ENCODE measurements at regions not wholly inside any gene's neighbourhood (a gene's known extent, or its start where the extent isn't known, plus 50 kb on each side); places are given as distances from the start of the nearest gene placed in this dataset.
"Not testable (repeated sequence)": the region's sequence is repeated elsewhere in the genome, so short reads cannot be mapped to it uniquely, and the experiment has no call there.

- DNase-seq (ENCODE audit: low spot score) = no peak
Observed at GRCh38 chr2:78832481-78832880, 193.0 kb upstream of the REG3G start.

- DNase-seq (ENCODE audit: low spot score) = no peak
Observed at GRCh38 chr2:78839259-78839658, 186.2 kb upstream of the REG3G start.

DNA sequence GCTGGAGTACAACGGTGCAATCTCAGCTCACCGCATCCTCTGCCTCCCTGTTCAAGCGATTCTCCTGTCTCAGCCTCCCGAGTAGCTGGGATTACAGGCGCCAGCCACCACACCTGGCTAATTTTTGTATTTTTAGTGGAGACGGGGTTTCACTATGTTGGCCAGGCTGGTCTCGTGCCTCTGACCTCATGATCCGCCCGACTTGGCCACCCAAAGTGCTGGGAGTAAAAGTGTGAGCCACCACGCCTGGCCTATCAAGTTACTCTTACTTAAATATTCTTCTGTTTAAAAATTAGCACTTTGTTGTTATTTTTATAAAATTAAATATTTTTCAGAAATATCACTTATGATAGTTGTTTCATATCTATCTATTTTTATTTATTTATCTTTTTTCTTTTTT, 185.2 kb upstream of the REG3G start:
- not testable (repeated sequence) for DNase-seq (ENCODE audit: low spot score)

- DNase-seq (ENCODE audit: low spot score) = no peak
Observed at GRCh38 chr2:78845664-78846185, 179.8 kb upstream of the REG3G start.

GRCh38 chr2:78861546-78861945, 164.0 kb upstream of the REG3G start:
- DNase-seq (ENCODE audit: low spot score) = peak; percentile 16

DNA sequence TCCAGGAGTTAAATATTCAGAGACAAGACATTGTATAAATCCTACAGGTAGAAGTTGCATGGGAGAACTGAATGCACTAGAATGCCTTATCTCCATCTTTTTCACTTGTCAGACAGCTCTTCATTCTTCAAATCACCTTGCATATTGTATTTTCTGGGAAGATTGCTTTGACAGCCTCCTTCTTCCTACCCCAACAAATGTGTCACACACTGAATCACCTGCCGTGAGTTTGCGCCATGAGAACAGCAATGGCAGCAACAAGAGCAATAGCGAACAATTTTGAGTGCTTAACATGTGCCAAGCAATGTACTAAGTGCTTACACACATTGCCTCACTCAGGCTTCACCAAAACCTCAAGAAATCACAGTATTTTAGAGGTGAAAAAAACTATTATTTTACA, 161.3 kb upstream of the REG3G start:
- no peak for DNase-seq (ENCODE audit: low spot score)

GRCh38 chr2:78865667-78866066, 159.8 kb upstream of the REG3G start:
- DNase-seq (ENCODE audit: low spot score) = no peak

- DNase-seq (ENCODE audit: low spot score) = no peak
Observed at GRCh38 chr2:78870343-78870967, 155.0 kb upstream of the REG3G start.

GRCh38 chr2:78873526-78873925, 152.0 kb upstream of the REG3G start:
- no peak for DNase-seq (ENCODE audit: low spot score)

- no peak for DNase-seq (ENCODE audit: low spot score)
Observed at GRCh38 chr2:78876316-78876688, 149.2 kb upstream of the REG3G start.

DNA sequence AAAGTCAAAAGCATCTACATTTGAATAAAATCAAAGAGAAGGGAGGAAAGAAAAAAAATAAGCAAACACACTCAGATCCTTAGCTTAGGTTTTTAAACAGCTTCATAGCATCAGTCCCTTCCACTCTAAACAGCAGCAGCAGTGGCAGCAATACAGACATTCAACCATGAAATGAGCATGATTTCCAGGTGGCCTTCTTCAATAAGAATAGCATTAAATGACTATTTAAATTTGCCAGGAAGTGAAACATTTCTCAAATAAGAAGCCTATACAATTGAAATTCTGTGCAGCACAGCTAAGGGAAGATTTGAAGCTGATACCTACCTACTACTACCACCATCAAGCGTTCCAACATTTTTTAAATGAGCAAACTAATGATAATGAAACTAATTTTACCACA, 138.1 kb upstream of the REG3G start:
- no peak for DNase-seq (ENCODE audit: low spot score)

- peak; percentile 33 for DNase-seq (ENCODE audit: low spot score)
Observed at GRCh38 chr2:78890935-78891334, 134.6 kb upstream of the REG3G start.

DNA sequence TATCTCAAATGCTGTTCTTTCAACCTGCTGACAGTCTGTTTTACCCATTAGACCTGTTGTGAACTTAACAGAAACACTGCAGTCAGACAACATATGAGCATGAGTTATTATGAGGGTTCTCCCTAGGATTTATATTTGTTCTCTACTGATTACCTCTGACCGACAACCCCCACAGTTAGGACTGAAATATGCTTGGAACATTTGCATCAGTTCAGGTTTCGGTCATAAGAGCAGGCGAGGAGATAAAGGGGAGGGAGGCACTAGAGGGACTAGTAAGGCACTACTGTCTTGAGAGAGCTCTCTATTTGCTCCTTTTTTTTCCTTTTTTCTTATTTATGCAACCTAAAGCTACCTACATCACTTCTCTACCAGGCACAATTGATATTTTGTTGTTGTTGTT, 133.2 kb upstream of the REG3G start:
- no peak for DNase-seq (ENCODE audit: low spot score)

DNA sequence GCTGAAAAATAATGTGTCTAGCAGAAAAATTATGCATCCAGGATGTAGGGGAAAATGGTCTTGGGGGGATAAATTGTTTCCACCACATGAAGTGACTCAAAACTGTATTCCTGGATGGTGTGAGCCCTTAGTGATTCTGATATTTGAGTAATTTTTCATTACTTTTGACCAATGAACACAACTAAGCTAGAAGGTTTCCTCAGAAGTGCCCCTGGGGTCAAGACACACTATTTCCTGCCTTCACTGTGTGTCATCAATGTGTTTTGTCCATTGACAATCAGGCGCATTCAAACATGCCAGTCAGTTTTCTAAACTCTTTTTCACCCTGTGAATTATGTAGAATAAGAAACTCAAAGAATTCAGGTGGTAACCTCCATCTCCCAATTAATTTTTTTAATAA, 130.5 kb upstream of the REG3G start:
- no peak for DNase-seq (ENCODE audit: low spot score)

DNA sequence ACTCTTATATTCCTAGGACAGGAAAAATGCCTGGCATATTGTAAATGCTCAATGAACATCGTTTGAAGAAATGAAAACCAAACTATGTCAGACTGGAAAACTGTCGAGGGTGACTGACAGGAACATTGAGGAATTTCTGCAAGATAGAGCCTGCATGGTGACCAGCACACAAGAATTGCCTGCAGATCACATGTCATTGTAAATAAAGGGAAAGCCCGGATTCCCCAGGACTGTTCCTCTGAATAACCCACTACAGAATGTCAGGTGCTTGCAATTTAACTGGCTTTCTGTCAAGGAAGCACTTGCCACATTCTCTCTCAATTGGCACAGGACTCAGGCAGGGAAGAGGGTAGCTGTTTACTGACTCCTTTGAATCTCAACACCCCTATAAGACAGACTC, 129.0 kb upstream of the REG3G start:
- no peak for DNase-seq (ENCODE audit: low spot score)

DNA sequence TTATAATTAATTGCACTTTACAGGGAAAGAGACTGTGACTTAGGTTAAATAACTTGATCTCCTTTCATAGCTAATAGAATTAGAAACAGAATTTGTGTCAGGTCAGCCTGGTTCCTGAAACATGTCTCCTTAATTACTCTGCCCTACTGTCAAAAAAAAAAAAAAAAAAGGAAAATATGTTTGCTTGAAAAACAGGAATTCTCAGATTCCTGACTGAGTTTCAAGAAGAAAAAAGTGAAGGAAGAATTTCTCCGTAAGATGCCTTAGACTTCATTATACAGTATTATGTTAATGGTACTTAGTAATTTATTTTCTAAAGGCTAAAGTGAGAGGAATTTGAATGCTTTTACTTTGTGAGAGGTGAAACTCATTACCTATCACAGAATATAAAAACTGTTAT, 118.4 kb upstream of the REG3G start:
- no peak for DNase-seq (ENCODE audit: low spot score)

DNA sequence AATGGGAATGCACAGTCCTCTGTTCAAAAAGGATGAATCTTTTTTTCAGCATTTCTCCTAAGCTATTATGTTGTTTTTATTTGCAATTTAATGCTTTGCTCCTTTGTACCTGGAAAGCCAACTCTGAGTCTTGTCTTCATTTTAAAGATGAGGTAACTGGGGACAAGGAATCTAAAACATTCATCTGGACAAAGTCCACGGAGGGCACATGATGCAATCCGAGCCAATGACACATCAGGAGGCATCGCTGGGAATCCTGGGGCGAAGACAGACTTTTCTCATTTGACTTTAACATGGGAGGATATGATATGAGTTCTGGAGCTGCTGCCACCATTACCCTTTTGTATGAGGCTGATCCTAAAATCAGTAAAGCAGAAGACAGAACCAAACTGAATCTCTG, 116.5 kb upstream of the REG3G start:
- no peak for DNase-seq (ENCODE audit: low spot score)

- DNase-seq (ENCODE audit: low spot score) = no peak
Observed at GRCh38 chr2:78910376-78910775, 115.1 kb upstream of the REG3G start.

GRCh38 chr2:78913257-78913656, 112.2 kb upstream of the REG3G start:
- no peak for DNase-seq (ENCODE audit: low spot score)

DNA sequence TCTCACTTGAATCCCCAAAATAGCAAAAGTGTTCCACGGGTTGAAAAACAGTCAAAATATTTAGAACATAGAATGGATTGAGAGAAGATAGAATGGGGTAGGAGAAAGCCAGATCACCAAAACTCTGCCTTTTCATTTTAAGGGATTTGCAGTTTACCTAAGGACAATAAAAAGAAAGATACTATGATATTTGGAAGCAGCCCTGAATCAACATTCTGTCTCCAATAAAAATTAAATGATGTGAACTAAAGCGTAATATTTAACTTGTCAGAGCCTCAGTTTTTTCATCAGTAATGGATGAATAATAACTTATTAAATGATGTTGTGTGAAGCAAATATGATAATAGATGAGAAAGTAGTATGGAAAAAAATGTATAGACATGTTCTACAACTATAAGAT, 100.2 kb upstream of the REG3G start:
- DNase-seq (ENCODE audit: low spot score) = no peak

DNA sequence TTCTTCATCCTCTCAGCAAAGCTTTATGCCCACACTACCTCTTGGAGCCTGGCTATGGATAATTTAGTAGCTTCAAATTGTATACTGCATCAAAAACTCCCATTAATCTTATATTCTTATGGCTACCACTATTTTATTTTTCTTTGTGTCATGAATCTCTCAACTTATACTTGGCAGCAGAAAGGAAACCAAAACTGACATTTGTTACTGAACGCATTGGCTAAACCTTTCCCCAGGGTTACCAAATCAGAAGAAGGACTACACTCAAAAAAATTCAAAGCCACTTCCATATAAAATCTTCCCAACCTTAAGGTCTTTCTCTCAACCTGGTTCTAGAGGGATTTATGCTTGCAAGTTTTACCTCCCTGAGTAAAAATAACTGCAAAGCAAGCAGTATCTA, 97.0 kb upstream of the REG3G start:
- no peak for DNase-seq (ENCODE audit: low spot score)

GRCh38 chr2:78940998-78941397, 84.5 kb upstream of the REG3G start:
- DNase-seq (ENCODE audit: low spot score) = no peak

- DNase-seq (ENCODE audit: low spot score) = no peak
Observed at GRCh38 chr2:78941751-78942150, 83.8 kb upstream of the REG3G start.

GRCh38 chr2:78963881-78964280, 61.6 kb upstream of the REG3G start:
- DNase-seq (ENCODE audit: low spot score) = no peak

GRCh38 chr2:78967294-78967693, 58.2 kb upstream of the REG3G start:
- DNase-seq (ENCODE audit: low spot score) = no peak
